ENCODE measurements at regions not wholly inside any gene's neighbourhood (a gene's known extent, or its start where the extent isn't known, plus 50 kb on each side); places are given as distances from the start of the nearest gene placed in this dataset.

DNA sequence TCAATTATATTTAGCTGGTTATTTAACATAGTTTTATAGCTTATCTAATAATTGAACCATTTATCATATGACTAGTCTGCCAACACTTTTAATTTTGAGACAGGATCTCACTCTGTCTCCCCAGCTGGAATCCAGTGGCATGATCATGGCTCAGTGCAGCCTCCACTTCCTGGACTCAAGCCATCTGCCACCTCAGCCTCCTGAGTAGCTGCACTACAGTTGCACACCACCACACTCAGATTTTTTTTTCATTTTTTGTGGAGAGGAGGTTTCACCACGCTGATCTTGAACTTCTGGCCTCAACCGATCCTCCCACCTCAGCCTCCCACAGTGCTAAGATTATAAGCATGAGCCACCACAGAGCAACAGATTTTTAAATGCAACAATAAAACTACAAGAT lies 151.4 kb upstream of the MDGA2 start:
- no peak for DNase-seq (ENCODE audit: low spot score)
- TF ChIP-seq, protein P1, sequence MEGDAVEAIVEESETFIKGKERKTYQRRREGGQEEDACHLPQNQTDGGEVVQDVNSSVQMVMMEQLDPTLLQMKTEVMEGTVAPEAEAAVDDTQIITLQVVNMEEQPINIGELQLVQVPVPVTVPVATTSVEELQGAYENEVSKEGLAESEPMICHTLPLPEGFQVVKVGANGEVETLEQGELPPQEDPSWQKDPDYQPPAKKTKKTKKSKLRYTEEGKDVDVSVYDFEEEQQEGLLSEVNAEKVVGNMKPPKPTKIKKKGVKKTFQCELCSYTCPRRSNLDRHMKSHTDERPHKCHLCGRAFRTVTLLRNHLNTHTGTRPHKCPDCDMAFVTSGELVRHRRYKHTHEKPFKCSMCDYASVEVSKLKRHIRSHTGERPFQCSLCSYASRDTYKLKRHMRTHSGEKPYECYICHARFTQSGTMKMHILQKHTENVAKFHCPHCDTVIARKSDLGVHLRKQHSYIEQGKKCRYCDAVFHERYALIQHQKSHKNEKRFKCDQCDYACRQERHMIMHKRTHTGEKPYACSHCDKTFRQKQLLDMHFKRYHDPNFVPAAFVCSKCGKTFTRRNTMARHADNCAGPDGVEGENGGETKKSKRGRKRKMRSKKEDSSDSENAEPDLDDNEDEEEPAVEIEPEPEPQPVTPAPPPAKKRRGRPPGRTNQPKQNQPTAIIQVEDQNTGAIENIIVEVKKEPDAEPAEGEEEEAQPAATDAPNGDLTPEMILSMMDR (IDR thresholded peaks at IDR 0.05; ENCODE audit: extremely low read depth, insufficient read depth, missing control alignments), result no peak
- in situ Hi-C loops (cut with MboI; ENCODE audit: low pct_unique_long_range_greater_than_20kb, low sequenced_read_pairs, unreplicated experiment), result no loop called here

GRCh38 chr14:47822326-47822725 lies 146.9 kb upstream of the MDGA2 start:
- no peak for DNase-seq (ENCODE audit: low spot score)
- in situ Hi-C loops (cut with MboI; ENCODE audit: low pct_unique_long_range_greater_than_20kb, low sequenced_read_pairs, unreplicated experiment), result no loop called here

GRCh38 chr14:47821135-47821534 lies 145.7 kb upstream of the MDGA2 start:
- TF ChIP-seq, protein P1 (IDR thresholded peaks at IDR 0.05; ENCODE audit: extremely low read depth, insufficient read depth, missing control alignments), result no peak
- in situ Hi-C loops (cut with MboI; ENCODE audit: low pct_unique_long_range_greater_than_20kb, low sequenced_read_pairs, unreplicated experiment), result no loop called here

More at GRCh38 chr14:47822326-47822725, 146.9 kb upstream of the MDGA2 start:
- TF ChIP-seq, protein P1 (IDR thresholded peaks at IDR 0.05; ENCODE audit: extremely low read depth, insufficient read depth, missing control alignments), result no peak

GRCh38 chr14:47790477-47790876 lies 115.1 kb upstream of the MDGA2 start:
- TF ChIP-seq, protein P1 (IDR thresholded peaks at IDR 0.05; ENCODE audit: extremely low read depth, insufficient read depth, missing control alignments), result no peak
- no peak for DNase-seq (ENCODE audit: low spot score)
- in situ Hi-C loops (cut with MboI; ENCODE audit: low pct_unique_long_range_greater_than_20kb, low sequenced_read_pairs, unreplicated experiment), result no loop called here

More at GRCh38 chr14:47821135-47821534, 145.7 kb upstream of the MDGA2 start:
- no peak for DNase-seq (ENCODE audit: low spot score)

- TF ChIP-seq, protein P1 (IDR thresholded peaks at IDR 0.05; ENCODE audit: extremely low read depth, insufficient read depth, missing control alignments), result no peak
- DNase-seq (ENCODE audit: low spot score), result no peak
- in situ Hi-C loops (cut with MboI; ENCODE audit: low pct_unique_long_range_greater_than_20kb, low sequenced_read_pairs, unreplicated experiment), result no loop called here
Observed at GRCh38 chr14:47785058-47785457, 109.7 kb upstream of the MDGA2 start.

DNA sequence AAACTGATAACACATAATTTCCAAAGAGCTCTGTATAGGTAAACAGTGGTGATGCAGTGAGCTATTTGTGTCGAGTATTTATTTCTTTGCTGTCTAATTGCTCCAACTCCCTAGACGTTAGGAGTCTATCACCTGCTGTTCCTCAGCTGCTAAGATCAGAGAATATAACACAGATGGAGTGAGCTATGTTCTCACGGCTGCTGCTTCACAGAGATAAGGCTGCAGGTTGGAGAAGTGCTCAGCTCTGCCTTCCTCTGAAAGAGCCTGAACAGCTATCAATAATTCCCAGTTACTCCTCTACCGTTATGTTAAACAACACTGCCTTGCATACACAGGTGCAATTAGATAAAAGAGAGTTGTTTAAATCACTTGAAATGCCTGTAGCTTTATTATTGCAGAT lies 103.2 kb upstream of the MDGA2 start:
- no peak for DNase-seq (ENCODE audit: low spot score)
- TF ChIP-seq, protein P1 (IDR thresholded peaks at IDR 0.05; ENCODE audit: extremely low read depth, insufficient read depth, missing control alignments), result no peak
- in situ Hi-C loops (cut with MboI; ENCODE audit: low pct_unique_long_range_greater_than_20kb, low sequenced_read_pairs, unreplicated experiment), result no loop called here

GRCh38 chr14:47772652-47773051 lies 97.2 kb upstream of the MDGA2 start:
- no peak for DNase-seq (ENCODE audit: low spot score)
- in situ Hi-C loops (cut with MboI; ENCODE audit: low pct_unique_long_range_greater_than_20kb, low sequenced_read_pairs, unreplicated experiment), result no loop called here
- TF ChIP-seq, protein P1 (IDR thresholded peaks at IDR 0.05; ENCODE audit: extremely low read depth, insufficient read depth, missing control alignments), result no peak
